HG03196 (cell line): ENCODE measurements at regions not wholly inside any gene's neighbourhood (a gene's known extent, or its start where the extent isn't known, plus 50 kb on each side); places are given as distances from the start of the nearest gene placed in this dataset.
"Not testable (repeated sequence)": the region's sequence is repeated elsewhere in the genome, so short reads cannot be mapped to it uniquely, and the experiment has no call there.

Source experiments
- ATAC-seq: cut with Tn5 transposase; IDR thresholded peaks from one replicate; pipeline ENCODE4 v1.9.1; 2021; ENCODE audit not compliant: unreplicated experiment

DNA sequence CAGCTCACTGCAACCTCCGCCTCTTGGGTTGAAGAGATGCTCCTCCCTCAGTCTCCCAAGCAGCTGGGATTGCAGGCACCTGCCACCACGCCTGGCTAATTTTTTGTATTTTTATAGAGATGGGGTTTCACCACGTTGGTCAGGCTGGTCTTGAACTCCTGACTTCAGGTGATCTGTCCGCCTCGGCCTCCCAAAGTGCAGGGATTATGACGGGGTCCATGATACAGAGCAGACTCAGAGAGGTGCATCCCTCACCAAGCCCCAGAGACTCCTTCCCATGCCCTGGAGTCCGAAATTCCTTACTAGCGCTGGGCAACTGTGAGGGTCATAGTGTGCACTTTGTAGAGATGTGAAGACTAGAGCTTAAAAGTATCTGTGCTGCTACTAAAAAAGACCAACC is 99.8 kb upstream of the IRX4 start:
- not testable (repeated sequence) for ATAC-seq

DNA sequence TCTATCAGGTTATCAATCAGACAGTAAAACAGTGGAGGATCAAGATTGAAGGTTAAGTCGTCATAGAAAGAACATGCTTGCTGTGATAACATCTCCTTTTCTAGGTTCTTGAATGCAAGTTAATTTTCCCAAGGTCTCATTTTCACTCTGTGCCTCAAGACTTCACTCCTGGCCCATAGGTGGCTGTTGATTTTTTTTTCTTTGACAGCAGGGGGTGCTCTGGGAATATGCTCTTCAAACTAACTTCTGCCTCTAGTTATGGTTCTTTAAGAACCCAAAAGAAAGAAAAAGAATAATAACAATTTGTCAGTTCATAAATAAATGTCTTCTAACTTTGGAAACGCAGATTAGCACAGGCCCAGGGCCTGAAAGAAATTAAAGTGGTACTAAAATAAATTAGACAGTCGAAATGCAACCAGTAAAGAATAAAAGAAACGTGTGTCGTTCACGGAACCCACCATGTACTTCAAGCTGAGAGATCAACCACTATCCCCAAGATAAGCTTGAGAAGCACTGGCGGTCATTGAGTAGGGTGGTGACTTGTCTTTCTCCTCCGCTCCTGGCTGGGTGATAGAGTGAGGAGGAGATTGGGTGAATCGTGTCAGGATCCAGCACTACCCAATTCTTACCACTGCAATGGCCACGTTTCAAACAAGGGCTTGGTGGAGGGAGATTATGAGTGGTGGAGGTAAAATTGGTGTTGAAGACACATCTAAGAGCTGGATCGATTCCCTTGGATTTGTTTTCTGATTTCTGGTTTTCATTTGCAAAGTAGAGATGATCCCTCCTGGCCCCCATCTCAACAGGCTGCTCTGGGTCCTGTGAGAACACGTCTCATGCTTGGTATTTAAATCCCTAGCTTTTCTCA is 93.4 kb upstream of the IRX4 start:
- no peak for ATAC-seq

DNA sequence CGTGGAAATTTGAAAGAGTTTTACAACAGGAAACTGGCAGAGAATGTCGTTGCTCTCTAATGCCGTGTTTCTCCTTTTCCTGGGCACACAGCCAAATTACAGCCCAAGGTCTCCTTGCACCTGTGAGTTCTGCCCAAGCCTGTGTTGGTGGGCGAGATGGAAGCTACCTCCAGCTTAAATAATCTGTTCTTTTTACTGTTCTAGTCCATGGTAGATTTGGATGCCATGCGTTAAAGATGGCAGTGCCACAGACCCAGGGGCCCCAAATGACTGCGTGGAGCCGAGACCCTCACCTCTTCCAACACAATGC is 92.6 kb upstream of the IRX4 start:
- no peak for ATAC-seq

DNA sequence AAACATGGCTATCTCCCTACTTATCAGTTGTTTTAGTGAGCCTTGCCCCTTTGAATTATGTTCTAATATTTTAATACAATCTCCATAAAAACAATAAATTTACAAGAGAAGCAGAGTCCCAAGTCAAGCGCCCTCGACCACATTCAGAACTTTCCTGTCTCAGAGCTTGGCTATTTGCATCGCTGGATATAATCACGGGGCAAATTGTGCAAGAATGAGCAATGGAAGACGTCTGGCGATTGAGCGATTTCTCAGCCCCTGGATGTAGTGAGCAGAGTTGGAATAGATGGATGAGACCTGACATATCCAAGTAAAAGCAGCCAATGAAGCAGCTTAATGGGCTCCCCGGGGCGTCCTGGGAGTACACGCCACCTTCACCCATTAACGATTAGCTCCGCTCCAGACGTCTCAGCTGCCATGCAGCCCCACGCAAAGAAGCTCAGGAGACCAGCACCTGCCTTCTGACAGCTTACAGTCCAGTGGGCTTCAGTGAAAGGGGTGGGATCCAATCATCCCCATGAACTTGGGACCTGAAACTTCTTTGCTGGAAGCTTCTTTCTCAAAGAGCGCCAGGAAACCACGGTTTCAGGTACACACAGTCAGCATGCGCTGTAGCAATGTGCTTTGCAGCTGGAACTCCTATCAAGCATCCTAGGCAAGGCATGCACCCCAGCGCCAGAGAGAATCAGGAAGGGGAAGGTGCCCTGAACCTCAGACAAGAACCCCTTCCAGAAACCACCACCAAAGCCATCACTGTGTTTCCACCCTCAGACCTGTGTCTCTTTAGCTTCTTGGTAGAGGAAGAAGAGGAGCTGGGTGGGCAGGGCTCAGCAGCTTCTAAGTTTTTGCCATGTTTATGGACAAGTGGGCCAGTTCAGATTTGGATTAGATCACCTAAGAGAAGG is 92.0 kb upstream of the IRX4 start:
- no peak for ATAC-seq

DNA sequence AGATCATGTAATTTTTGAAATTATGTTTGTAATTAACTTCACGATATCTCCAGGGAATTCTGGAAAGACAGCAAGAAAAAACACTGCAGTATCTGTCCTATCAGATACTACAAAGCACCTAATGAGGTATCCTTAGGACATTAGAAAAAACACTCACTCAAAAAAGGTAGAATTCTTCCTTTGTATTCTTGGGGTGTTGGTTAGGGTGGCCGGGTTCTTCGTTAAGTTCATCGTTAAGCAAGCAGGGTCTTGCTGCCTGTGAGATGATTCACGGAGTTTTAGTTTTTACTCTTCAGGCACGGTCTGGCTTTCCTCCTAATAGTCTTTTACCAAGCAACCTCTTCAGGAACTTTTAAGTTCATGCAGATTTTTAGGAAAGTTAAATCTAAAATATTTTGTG is 91.4 kb upstream of the IRX4 start:
- ATAC-seq, result no peak

DNA sequence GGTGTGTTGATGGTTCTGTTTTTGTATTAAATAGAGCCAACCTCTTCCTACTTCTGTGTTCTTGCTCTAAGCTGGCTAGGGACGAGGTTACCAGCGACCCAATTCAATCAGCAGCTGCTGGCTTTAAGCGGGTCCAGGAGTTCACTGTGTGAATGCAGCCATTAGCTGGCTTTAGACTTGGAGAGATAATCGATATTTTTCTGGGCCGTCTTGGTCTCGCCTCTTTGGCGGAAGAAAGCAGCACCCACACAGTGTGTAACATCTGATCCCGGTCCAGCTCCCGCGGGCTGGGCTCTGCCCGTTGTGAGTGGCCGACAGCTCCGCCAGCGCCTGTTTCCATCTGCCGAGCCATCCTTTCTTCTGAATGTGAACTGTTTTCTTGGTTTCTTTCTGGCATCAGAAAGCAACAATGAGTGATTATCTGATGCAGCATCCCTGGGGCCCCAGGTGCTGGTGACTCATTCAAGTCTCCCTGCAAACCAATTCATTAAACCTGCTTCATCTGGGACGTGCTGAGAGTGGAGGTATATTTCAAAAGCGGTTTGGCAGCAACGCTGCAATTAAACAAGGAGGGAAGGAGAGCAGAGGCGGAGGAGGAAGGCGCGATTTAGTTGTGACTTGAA is 90.8 kb upstream of the IRX4 start:
- no peak for ATAC-seq

DNA sequence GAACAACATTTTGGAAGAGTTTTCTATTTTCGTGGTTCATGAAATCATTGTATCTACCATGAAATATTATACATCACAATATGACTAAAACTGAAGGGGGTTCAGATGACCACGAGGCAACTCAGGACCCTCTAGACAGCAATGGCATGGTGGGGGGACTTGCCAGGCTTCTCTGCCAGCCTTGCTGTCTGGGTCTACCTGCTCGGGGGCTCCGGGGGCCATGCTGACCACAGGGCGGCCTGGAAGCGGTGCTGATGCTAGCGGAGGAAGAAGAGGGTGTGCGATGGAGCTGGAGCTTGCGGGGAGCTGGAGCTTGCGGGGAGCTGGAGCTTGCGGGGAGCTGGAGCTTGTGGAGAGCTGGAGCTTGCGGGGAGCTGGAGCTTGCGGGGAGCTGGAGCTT is 89.2 kb upstream of the IRX4 start:
- no peak for ATAC-seq

DNA sequence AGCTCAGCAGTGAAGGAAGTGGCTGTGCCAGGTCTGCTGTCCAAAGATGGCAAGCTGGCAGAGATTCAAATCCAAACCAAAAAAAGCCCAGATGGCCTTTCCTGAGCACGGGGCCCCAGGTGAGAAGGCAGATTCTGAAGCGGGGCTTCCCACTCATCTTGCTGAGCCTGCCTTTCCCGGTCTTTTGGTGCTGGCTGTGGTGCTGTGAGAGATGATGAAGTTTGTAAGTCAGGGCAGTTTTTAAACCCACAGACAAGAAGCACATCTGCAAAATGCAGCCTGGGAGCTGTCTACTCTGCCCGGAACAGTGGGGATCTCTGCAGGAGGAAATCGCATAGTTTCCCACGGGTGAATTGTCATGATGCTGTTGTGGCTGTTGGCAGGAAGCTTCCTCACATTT is 85.0 kb upstream of the IRX4 start:
- ATAC-seq, result no peak

DNA sequence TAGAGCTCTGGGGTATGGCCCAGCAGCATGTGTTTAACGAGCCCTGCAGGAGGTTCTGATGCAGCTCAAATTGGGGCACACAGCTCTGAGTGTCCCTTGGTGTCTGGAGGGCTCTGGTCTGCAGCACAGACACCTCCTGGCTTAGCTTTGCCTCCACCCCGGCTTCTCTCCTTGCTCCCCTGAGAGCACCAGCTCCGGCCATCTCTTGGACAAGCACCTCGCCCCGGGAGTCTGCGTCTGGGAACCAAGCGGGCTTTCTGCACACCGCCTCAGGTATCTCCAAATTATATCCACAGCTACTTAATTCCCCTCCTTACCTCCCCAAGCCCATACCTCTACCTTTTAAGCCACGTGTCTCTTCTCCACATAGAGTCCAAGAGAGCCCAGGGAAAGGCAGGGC is 83.7 kb upstream of the IRX4 start:
- ATAC-seq, result no peak

DNA sequence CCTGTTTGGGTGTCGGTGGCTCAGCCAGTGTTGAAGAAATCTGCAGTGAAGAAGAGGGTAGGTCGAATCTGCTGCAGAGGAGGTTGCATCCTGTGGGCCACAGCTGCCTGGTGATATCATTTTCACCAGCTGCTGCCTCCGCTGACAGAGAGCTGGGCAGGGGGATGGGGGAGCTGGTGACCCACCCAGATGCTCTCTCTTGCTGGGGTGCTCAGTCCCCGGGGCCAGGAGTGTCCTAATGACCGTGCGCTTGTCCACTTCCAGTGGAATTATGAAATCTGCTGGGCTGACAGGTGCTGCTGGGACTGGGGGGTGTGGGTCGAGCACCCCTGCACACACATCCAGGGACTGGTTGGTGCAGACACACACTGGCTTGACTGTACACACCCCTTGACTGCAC is 83.2 kb upstream of the IRX4 start:
- no peak for ATAC-seq

DNA sequence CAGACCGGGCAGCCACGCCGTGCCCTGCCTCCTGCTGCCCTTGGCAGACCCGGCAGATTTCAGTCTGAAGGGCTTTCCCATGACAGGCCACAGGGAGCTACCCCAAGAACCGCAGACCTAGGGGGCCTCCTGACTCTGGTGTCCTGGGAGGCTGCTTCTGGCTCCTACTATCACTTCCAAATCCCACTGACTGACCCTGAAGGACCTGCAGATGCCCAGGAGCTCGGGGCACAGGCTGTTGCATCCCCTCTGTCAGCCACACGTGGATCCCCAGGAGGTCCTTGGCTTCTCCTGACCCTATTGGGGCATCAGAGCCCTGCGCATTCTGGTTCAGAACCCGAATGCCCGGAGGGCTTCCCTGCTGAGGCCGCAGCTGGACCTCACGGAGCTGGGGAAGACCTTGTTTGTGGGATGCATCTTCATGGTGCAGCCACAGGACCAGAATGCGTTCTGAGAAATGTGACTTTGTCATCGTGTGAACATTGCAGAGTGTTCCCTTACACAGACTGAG is 81.3 kb upstream of the IRX4 start:
- no peak for ATAC-seq

DNA sequence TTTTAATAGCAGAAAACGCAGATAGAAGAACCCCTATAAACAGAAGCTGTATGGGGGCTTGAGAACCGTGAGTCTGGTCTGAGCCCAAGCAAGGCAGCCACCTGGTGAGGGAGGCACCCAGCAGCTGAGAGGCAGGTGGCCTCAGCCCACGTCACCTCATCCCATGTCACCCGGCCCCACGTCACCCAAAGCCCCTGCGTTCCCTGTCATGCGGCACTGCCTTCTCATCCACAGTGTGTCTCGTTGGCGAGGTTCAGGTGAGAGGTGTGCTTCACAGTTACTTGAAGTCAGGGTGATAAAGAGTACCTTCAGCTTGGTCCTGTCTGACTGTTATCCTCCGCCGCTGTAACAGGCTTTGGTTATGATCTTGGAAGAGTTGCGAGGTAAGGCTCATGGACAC is 80.6 kb upstream of the IRX4 start:
- no peak for ATAC-seq

DNA sequence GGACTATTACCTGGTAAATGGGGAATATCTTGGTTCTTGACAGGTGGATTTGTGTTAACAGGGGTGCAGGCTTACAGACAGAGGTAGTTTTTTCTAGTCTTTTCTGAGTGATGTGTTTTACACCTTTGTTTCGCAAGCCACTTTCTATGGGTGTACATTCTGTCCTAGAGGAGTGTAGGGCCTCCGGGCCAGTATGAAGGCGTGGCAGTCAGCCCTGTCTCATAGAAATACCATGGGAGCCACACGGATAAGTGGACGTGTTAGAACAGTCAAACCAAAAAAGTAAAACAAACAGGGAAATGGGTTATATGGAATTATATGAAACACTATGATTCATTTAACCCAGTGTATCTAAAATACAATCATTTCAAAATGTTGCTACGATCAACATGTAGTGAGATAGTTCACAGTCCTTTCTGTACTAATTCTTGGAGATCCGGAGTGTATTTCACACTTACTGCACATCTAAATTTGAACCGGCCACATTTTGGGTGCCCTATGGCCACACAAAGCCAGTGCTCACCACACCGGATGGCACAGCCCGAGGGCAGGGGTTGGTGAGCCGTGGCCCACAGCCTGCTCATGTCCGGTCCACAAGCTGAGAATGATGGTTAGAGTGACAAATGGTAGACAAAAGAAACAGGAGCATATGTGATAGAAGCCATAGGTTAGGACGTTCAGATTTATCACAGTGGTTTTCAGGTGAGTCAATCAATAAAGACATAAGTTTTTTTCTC is 80.1 kb upstream of the IRX4 start:
- ATAC-seq, result no peak

DNA sequence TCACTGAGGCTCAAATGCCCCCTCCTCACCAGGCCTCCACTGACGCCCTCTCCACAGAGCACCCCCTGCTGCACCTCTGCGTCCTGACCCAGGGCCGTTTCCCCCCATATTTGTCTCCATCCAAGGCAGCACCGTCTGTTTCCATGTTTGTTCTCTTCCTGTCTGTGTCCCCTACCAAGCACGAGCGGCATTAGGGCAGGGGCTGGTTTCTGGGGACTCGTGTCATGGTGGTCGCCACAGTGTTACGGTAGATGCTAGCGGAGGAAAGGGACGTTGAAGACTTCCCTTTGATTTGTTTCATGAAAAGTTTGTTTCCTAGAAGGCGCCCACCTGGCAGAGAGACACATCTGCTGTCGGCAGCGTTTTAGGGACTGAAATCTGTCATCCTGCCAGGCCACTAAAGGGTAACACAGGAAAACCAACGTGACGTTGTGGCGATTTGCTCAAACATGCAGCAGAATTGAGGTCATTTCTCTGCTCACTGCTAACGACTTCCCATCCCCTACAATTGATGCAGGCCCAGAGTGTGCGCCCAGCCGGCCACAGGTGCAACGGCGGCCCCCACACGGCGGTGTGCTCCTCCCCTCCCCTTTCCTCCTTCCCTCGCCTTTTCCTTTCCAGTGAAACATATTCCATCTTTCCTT is 79.3 kb upstream of the IRX4 start:
- no peak for ATAC-seq

DNA sequence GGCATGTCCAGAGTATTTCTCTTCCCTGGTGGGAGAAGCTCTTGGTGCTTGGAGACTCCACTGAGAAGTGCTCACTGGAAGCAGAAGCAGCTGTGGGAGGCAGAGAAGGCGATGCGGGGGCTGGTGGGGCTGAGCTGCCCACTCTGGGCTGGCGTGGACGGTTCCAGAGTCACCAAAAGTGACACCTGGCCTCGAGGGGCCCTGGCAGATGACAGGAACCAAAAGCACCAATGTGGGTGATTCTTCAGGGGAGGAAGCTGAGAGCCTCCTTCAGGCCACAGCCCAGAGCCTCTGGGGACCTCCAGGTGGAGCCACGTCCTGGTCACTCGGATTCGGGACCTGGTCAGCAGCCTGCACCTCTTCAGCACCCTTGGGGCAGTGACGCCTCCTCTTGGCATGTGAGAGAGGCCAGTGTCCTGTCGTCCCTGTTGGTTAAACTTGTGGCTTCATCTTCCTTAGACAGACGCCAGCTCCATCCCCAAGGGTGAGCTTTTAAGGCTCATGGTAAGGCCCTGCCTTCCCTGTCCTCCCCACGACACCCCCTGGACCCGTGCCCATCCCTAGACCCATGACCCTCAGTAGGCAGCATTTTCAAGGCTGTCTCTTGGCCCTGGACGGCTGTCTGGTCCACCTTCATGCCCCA is 78.7 kb upstream of the IRX4 start:
- ATAC-seq, result no peak

DNA sequence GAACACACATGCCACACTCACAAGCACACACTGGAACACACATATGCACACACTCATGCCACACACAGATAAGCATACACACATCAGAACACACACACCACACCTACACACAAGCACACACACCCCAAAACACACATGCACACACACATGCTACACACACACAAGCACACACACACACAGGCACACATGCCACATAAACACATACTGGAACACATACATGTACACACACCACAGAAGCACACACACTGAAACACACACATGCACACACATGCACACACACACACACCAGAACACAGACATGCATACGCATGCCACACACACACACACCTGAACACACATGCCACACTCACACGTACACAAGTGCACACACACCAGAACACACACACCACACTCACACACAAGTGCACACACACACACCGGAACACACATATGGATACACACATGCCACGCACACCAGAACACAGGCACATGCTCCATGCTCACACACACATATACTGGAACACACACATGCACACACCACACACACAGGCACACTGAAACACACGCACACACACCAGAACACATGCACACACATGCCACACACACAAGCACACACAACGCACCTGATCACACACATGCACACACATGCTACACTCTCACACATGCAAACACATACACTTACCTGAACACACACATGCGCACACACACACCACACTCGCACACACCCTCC is 78.0 kb upstream of the IRX4 start:
- ATAC-seq, result no peak

DNA sequence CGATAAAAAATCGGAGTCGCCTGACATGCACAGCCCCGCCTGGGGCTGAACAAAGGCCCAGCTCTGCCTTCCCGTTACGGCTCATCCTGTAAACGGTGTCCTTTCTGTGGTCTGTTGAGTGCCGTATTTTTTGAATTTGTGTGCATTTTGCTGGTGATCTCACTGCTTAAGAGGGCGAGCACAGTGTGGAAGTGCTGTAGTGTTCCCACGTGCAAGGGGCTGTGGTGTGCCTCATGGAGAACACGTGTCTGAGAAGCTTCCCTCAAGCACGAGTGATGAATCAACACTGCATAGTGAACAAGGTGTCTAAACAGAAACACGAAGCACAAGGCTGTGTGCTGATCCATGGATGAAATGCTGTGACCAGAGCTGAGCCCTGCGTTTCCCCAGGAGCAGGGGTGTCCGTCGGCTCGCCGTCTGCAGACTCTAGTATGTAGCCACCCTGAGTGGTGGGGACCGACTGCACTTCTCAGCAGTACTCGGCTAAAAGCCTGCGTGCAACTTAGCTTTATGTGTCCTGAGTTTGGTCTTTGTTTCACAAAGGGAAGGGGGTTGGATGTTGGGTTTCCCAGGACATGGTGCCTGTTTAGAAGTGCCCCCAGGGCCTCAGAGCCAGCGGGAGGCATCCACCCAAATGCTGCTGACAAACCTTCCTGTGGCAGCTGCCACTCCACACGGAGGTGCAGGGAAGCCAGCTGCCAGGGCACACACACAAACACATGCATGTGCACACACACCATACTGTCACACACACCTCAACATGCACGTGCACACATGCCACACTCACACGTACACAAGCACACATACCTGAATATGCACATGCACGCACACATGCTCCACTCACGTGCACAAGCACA is 77.2 kb upstream of the IRX4 start:
- ATAC-seq, result no peak

DNA sequence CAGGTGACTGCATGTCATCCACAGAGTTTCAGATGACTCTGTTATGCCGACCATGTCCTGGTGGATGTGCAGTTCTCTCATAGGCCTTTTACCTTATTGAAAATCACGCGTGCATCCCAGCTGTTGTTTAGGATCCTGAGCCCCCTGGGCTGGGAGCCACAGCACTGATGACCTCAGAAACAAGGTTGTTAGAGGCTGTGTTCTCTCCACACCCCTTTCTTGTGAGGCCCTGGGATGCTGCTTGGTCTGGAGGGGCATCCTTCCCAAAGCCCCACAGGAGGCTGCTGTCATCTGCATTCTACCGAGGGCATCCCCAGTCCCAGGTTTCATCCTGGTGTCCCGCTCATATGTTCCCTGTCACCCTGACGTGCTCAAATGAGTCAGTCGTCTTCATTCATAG is 76.5 kb upstream of the IRX4 start:
- ATAC-seq, result no peak
